Ascending aorta (tissue), 2 donors: ENCODE measurements at regions not wholly inside any gene's neighbourhood (a gene's known extent, or its start where the extent isn't known, plus 50 kb on each side); places are given as distances from the start of the nearest gene placed in this dataset.

ENCODE experiments used
- DNase-seq, 2 donors: peaks; one replicate each; pipeline ENCODE4 v3.0.0-alpha.2; 2019; ENCODE audit warnings: low spot score in 2 of 2
- H3K27ac ChIP-seq, 2 donors: fragments of 200-600 bp; sonication (generic); one replicate each; pipeline ENCODE4 v1.5.1; 2016 to 2017; ENCODE audit warnings: mild to moderate bottlenecking in 1 of 2
- H3K27me3 ChIP-seq: fragments of 200-600 bp; sonication (generic); one replicate; pipeline ENCODE4 v1.5.1; 2017
- H3K36me3 ChIP-seq, 2 donors: fragments of 200-600 bp; sonication (generic); one replicate each; pipeline ENCODE4 v1.5.1; 2016
- H3K4me1 ChIP-seq, 2 donors: fragments of 200-600 bp; sonication (generic); one replicate each; pipeline ENCODE4 v1.5.1; 2016 to 2017; ENCODE audit warnings: mild to moderate bottlenecking in 1 of 2
- H3K4me3 ChIP-seq, 2 donors: fragments of 200-600 bp; sonication (generic); one replicate each; pipeline ENCODE4 v1.5.1; 2016 to 2017; ENCODE audit warnings: mild to moderate bottlenecking in 1 of 2
- H3K9me3 ChIP-seq, 2 donors: fragments of 200-600 bp; sonication (generic); one replicate each; pipeline ENCODE4 v1.5.1; 2016
- CTCF ChIP-seq, 3 experiments: fragments of 200-600 bp in 2 of 3; fragments of 450-650 bp in 1 of 3; sonication (generic) in 2 of 3; IDR thresholded peaks; one replicate each; pipeline ENCODE4 v1.5.1; 2016 to 2019; ENCODE audit warnings: antibody characterized with exemption in 3 of 3, mild to moderate bottlenecking in 1 of 3, moderate library complexity in 1 of 3
- intact Hi-C: fragments of 100-400 bp; cut with DNase I; formaldehyde crosslinking; loops from one replicate; pipeline ENCODE4 v1.15.1; 2023

GRCh38 chr3:107431246-107432012 lies 54.2 kb downstream of the CCDC54 start:
- H3K27me3 ChIP-seq: no peaks in the 10 kb centered on the region
- intact Hi-C loops: loop anchor here (1.0 to 5.0 kb wide), 6 partner anchors 92 to 791 kb away; partner anchors contain the start of genes CD47 and IFT57
- H3K4me1 ChIP-seq: peaks cover 0 to 9% of the 10 kb centered on the region in 2 donors
- H3K27ac ChIP-seq: peak overlapping the region; percentile 99 to 100
- TF ChIP-seq CTCF (IDR thresholded peaks at IDR 0.05): no peak
- DNase-seq: peak in 1 of 2 donors; percentile 90
- no peaks in the 10 kb centered on the region for H3K9me3 ChIP-seq
- H3K4me3 ChIP-seq: peak overlapping the region; percentile 84 to 85
- H3K36me3 ChIP-seq: no peaks in the 10 kb centered on the region

GRCh38 chr3:107432013-107432515 lies 54.8 kb downstream of the CCDC54 start:
- no peak for DNase-seq
- H3K36me3 ChIP-seq: no peaks in the 10 kb centered on the region
- no peak for TF ChIP-seq CTCF (IDR thresholded peaks at IDR 0.05)
- H3K4me1 ChIP-seq: peaks cover 0 to 9% of the 10 kb centered on the region in 2 donors
- H3K4me3 ChIP-seq: peak overlapping the region; percentile 84 to 85
- H3K27me3 ChIP-seq: no peaks in the 10 kb centered on the region
- H3K27ac ChIP-seq: peak overlapping the region; percentile 99 to 100
- intact Hi-C loops: loop anchor here (5.0 kb wide), 4 partner anchors 160 to 790 kb away; partner anchors contain the start of genes CD47 and IFT57
- H3K9me3 ChIP-seq: no peaks in the 10 kb centered on the region

GRCh38 chr3:107432646-107433045 lies 55.4 kb downstream of the CCDC54 start:
- Histone ChIP-seq H3K36me3 (no peaks in the 10 kb centered on the region), H3K4me1 (peaks cover 0 to 9% of the 10 kb centered on the region in 2 donors), H3K9me3 (no peaks in the 10 kb centered on the region), H3K4me3 (peak overlapping the region; percentile 84 to 85), H3K27ac (peak overlapping the region; percentile 99 to 100), H3K27me3 (no peaks in the 10 kb centered on the region)
- no peak for DNase-seq
- TF ChIP-seq CTCF (IDR thresholded peaks at IDR 0.05): no peak
- intact Hi-C loops: loop anchor here (5.0 kb wide), 4 partner anchors 160 to 790 kb away; partner anchors contain the start of genes CD47 and IFT57

GRCh38 chr3:107436029-107436428 lies 58.8 kb downstream of the CCDC54 start:
- Histone ChIP-seq H3K27me3 (no peaks in the 10 kb centered on the region), H3K9me3 (no peaks in the 10 kb centered on the region), H3K4me1 (peaks cover 0 to 7% of the 10 kb centered on the region in 2 donors), H3K36me3 (no peaks in the 10 kb centered on the region), H3K27ac (no peak overlapping the region), H3K4me3 (no peak overlapping the region)
- intact Hi-C loops: no loop called here
- no peak for DNase-seq
- TF ChIP-seq CTCF (IDR thresholded peaks at IDR 0.05): no peak

GRCh38 chr3:107438671-107439070 lies 61.4 kb downstream of the CCDC54 start:
- Histone ChIP-seq H3K27ac (no peak overlapping the region), H3K36me3 (no peaks in the 10 kb centered on the region), H3K4me3 (no peak overlapping the region), H3K4me1 (no peaks in the 10 kb centered on the region), H3K9me3 (no peaks in the 10 kb centered on the region), H3K27me3 (no peaks in the 10 kb centered on the region)
- TF ChIP-seq CTCF (IDR thresholded peaks at IDR 0.05): no peak
- intact Hi-C loops: no loop called here
- no peak for DNase-seq
